ENCODE measurements at regions not wholly inside any gene's neighbourhood (a gene's known extent, or its start where the extent isn't known, plus 50 kb on each side); places are given as distances from the start of the nearest gene placed in this dataset.

- TF ChIP-seq, protein P1, sequence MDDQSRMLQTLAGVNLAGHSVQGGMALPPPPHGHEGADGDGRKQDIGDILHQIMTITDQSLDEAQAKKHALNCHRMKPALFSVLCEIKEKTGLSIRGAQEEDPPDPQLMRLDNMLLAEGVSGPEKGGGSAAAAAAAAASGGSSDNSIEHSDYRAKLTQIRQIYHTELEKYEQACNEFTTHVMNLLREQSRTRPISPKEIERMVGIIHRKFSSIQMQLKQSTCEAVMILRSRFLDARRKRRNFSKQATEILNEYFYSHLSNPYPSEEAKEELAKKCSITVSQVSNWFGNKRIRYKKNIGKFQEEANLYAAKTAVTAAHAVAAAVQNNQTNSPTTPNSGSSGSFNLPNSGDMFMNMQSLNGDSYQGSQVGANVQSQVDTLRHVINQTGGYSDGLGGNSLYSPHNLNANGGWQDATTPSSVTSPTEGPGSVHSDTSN (IDR thresholded peaks at IDR 0.05) = no peak
Measured at GRCh38 chr1:71330991-71331390, 250.2 kb upstream of the ZRANB2 start (continued).

- Histone ChIP-seq H3F3A (replicated peaks; ENCODE audit: insufficient read depth) (no peaks in the 10 kb centered on the region), H2AFZ (ENCODE audit: low read depth) (no peak overlapping the region), H3K4me3 (ENCODE audit: low read depth in 2 of 2, low read length in 1 of 2) (no peak overlapping the region), H3K4me2 (no peak overlapping the region), H3K27ac (ENCODE audit: low read depth in 2 of 2, low read length in 1 of 2) (no peak overlapping the region), H3K4me1 (ENCODE audit: control insufficient read depth in 1 of 2, insufficient read depth in 2 of 2, low read depth in 1 of 2, low read length in 1 of 2) (no peaks in the 10 kb centered on the region), H4K20me1 (ENCODE audit: insufficient read depth) (no peaks in the 10 kb centered on the region), H3K9me2 (no peaks in the 10 kb centered on the region), H3K27me3 (ENCODE audit: insufficient read depth) (no peaks in the 10 kb centered on the region), H3K9ac (no peak overlapping the region), H3K36me3 (replicated peaks in 1 of 2; ENCODE audit: control insufficient read depth in 1 of 2, insufficient read depth in 2 of 2, low read length in 1 of 2) (no peaks in the 10 kb centered on the region), H3K9me3 (no peaks in the 10 kb centered on the region; the same call in none of the 2 replicates), H3K79me2 (ENCODE audit: insufficient read depth) (no peaks in the 10 kb centered on the region)
- POLR2A ChIA-PET = no interaction called here
- 4% methylated on average over 1 of the region's 1 CpG for WGBS (ENCODE audit: low lambda C conversion rate)
- CTCF ChIA-PET = interaction anchor here (0.6 kb wide), 1 partner anchor 245 kb away, joined by 3 read pairs; no protein-coding TSS in a partner anchor
- no peak for TF ChIP-seq RCOR1 (IDR thresholded peaks at IDR 0.05; ENCODE audit: low read length)
- TF ChIP-seq RFX5 (IDR thresholded peaks at IDR 0.05; ENCODE audit: low read length) = no peak
- DNase-seq = no peak
Measured at GRCh38 chr1:71324671-71325267, 243.9 kb upstream of the ZRANB2 start.

- Histone ChIP-seq H3K9me3 (no peaks in the 10 kb centered on the region), H3K9me2 (no peaks in the 10 kb centered on the region), H3K9ac (no peak overlapping the region), H3F3A (replicated peaks; ENCODE audit: insufficient read depth) (no peaks in the 10 kb centered on the region), H3K79me2 (ENCODE audit: insufficient read depth) (no peaks in the 10 kb centered on the region), H3K36me3 (replicated peaks in 1 of 2; ENCODE audit: control insufficient read depth in 1 of 2, insufficient read depth in 2 of 2, low read length in 1 of 2) (no peaks in the 10 kb centered on the region), H3K27ac (ENCODE audit: low read depth in 2 of 2, low read length in 1 of 2) (no peak overlapping the region), H3K4me1 (ENCODE audit: control insufficient read depth in 1 of 2, insufficient read depth in 2 of 2, low read depth in 1 of 2, low read length in 1 of 2) (no peaks in the 10 kb centered on the region; a peak in 2 of 4 replicates), H4K20me1 (ENCODE audit: insufficient read depth) (no peaks in the 10 kb centered on the region), H3K27me3 (ENCODE audit: insufficient read depth) (no peaks in the 10 kb centered on the region), H3K4me3 (ENCODE audit: low read depth in 2 of 2, low read length in 1 of 2) (no peak overlapping the region), H2AFZ (ENCODE audit: low read depth) (no peak overlapping the region), H3K4me2 (no peak overlapping the region)
- DNase-seq = no peak
- no peak for TF ChIP-seq RAD21 (IDR thresholded peaks at IDR 0.05; ENCODE audit: low read length)
- no peak for TF ChIP-seq CTCF (IDR thresholded peaks at IDR 0.05)
- TF ChIP-seq TCF12 (IDR thresholded peaks at IDR 0.05) = no peak
- TF ChIP-seq SMC3 (IDR thresholded peaks at IDR 0.05; ENCODE audit: low read depth, low read length) = no peak
- WGBS (ENCODE audit: low lambda C conversion rate) = 47% methylated on average over 2 of the region's 2 CpGs
- POLR2A ChIA-PET = no interaction called here
- CTCF ChIA-PET = interaction anchor here (0.7 kb wide), 1 partner anchor 19 kb away, joined by 3 read pairs; no protein-coding TSS in a partner anchor
Measured at GRCh38 chr1:71312545-71312944, 231.7 kb upstream of the ZRANB2 start.
